ENCODE measurements at regions not wholly inside any gene's neighbourhood (a gene's known extent, or its start where the extent isn't known, plus 50 kb on each side); places are given as distances from the start of the nearest gene placed in this dataset.

GRCh38 chr13:42418184-42418583 is 146.2 kb downstream of the AKAP11 start:
- TF ChIP-seq CTCF (optimal IDR thresholded peaks at IDR 0.05 in 1 of 3, IDR thresholded peaks at IDR 0.05 in 1 of 3, conservative IDR thresholded peaks at IDR 0.05 in 1 of 3; ENCODE audit: extremely low read depth in 1 of 3, insufficient read depth in 2 of 3, low read length in 3 of 3) (no peak), EZH2 (IDR thresholded peaks at IDR 0.05; ENCODE audit: low read length) (no peak)

All from keratinocyte (primary cell).